Pons (tissue), 1 donor: ENCODE measurements at regions not wholly inside any gene's neighbourhood (a gene's known extent, or its start where the extent isn't known, plus 50 kb on each side); places are given as distances from the start of the nearest gene placed in this dataset.
"Not testable (repeated sequence)": the region's sequence is repeated elsewhere in the genome, so short reads cannot be mapped to it uniquely, and the experiment has no call there.

Experiments used
- DNase-seq: peaks from one replicate; pipeline ENCODE4 v3.0.0-alpha.2; 2016; ENCODE audit warnings: low spot score

- no peak for DNase-seq
These were observed 93.8 kb upstream of the MDM1 start for GRCh38 chr12:68425998-68426397.

- DNase-seq = no peak
These were observed 96.0 kb upstream of the MDM1 start for GRCh38 chr12:68428211-68428610.

GRCh38 chr12:68428724-68429501 is 96.8 kb upstream of the MDM1 start:
- DNase-seq = no peak

- no peak for DNase-seq
These were observed 97.5 kb upstream of the MDM1 start for GRCh38 chr12:68429696-68430095.

GRCh38 chr12:68431786-68432185 is 99.6 kb upstream of the MDM1 start:
- DNase-seq = no peak

- DNase-seq = no peak
These were observed 100.5 kb upstream of the MDM1 start for GRCh38 chr12:68432622-68433021.

GRCh38 chr12:68434391-68435298 is 102.5 kb upstream of the MDM1 start:
- no peak for DNase-seq

- no peak for DNase-seq
These were observed 103.1 kb upstream of the MDM1 start for GRCh38 chr12:68435299-68435637.

- DNase-seq = no peak
These were observed 103.7 kb upstream of the MDM1 start for GRCh38 chr12:68435816-68436215.

GRCh38 chr12:68438601-68439000 is 106.4 kb upstream of the MDM1 start:
- DNase-seq = no peak

GRCh38 chr12:68439368-68440045 is 107.3 kb upstream of the MDM1 start:
- no peak for DNase-seq

GRCh38 chr12:68440068-68440581 is 108.0 kb upstream of the MDM1 start:
- no peak for DNase-seq

- no peak for DNase-seq
These were observed 109.0 kb upstream of the MDM1 start for GRCh38 chr12:68441167-68441566.

GRCh38 chr12:68442353-68442972 is 110.3 kb upstream of the MDM1 start:
- DNase-seq = not testable (repeated sequence)

GRCh38 chr12:68443695-68444094 is 111.5 kb upstream of the MDM1 start:
- not testable (repeated sequence) for DNase-seq

- DNase-seq = no peak
These were observed 113.7 kb upstream of the MDM1 start for GRCh38 chr12:68445824-68446223.

- DNase-seq = no peak
These were observed 114.2 kb upstream of the MDM1 start for GRCh38 chr12:68446384-68446783.

GRCh38 chr12:68446901-68447796 is 115.0 kb upstream of the MDM1 start:
- no peak for DNase-seq

- no peak for DNase-seq
These were observed 115.7 kb upstream of the MDM1 start for GRCh38 chr12:68447797-68448260.

GRCh38 chr12:68449196-68449595 is 117.0 kb upstream of the MDM1 start:
- no peak for DNase-seq

GRCh38 chr12:68450947-68451260 is 118.7 kb upstream of the MDM1 start:
- DNase-seq = peak; percentile 4
